PC-3 (cell line): ENCODE measurements at regions not wholly inside any gene's neighbourhood (a gene's known extent, or its start where the extent isn't known, plus 50 kb on each side); places are given as distances from the start of the nearest gene placed in this dataset.

ENCODE experiments used
- CTCF ChIP-seq: fragments of 300-600 bp; sonication (generic); conservative IDR thresholded peaks from 2 replicates; pipeline ENCODE4 v1.5.1; 2017; ENCODE audit warnings: antibody characterized with exemption, low read depth, mild to moderate bottlenecking, low read length
- EZH2 ChIP-seq: fragments of 300-600 bp; sonication (generic); IDR thresholded peaks from one replicate; pipeline ENCODE4 v1.6.1; 2017; ENCODE audit warnings: antibody characterized with exemption, mild to moderate bottlenecking, low read length; ENCODE audit not compliant: unreplicated experiment

GRCh38 chr5:124516567-124516966 is 229.9 kb downstream of the ZNF608 start:
- TF ChIP-seq CTCF, result no peak
- no peak for TF ChIP-seq EZH2
